ENCODE measurements at regions not wholly inside any gene's neighbourhood (a gene's known extent, or its start where the extent isn't known, plus 50 kb on each side); places are given as distances from the start of the nearest gene placed in this dataset.
"Not testable (repeated sequence)": the region's sequence is repeated elsewhere in the genome, so short reads cannot be mapped to it uniquely, and the experiment has no call there.

DNA sequence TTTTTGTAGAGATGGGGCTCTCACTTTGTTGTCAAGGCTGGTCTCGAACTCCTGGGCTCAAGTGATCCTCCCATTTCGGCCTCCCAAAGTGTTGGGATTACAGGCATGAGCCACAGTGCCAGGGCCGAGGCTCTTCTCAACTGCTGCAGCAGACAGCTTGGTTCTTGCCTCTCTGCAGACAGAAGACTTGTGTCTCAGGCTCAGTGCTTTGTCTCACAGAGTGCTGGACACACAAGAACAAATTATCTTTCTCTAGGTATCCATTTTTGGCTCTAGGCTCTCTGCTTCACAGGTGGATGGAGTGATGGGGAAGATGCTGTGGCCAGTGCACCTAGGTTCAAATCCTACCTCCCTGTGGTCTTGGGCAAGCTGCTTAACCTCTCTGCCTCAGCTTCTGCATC lies 80.8 kb upstream of the RNU2-1 start:
- WGBS, 2 experiments (ENCODE audit: insufficient coverage in 2 of 2), result 94 to 100% methylated on average over 2 to 3 of the region's 3 CpGs

DNA sequence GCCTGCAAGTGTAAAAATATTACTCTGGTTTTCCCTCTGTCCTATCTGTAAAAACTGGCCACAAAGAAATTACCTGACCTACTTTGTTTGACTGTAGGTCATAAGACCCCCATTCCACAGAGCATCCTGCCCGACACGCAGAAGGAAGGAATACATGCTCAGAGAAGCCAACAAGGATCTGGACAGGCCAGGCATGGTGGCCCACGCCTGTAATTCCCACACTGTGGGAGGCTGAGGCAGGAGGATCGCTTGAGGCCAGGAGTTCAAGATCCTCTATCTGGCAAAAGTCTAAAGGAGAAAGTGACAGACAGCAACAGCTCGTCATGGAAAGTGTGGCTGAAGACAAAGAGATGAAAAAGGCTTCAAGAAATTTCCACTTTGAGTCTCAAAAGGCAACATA lies 78.2 kb upstream of the RNU2-1 start:
- no peak overlapping the region for H3K27ac ChIP-seq (ENCODE audit: low read depth, low read length, severe bottlenecking)
- no peak overlapping the region for H3K4me3 ChIP-seq (ENCODE audit: extremely low read depth, insufficient read depth, low read length, poor library complexity, severe bottlenecking)
- WGBS, 2 experiments (ENCODE audit: insufficient coverage in 2 of 2), result 89 to 95% methylated on average over 3 of the region's 5 CpGs
- no peaks in the 10 kb centered on the region for H3K36me3 ChIP-seq (ENCODE audit: control insufficient read depth, insufficient read depth, low read length)
- no peaks in the 10 kb centered on the region for H3K4me1 ChIP-seq (ENCODE audit: control insufficient read depth, insufficient read depth, low read length, poor library complexity, severe bottlenecking)
- no peaks in the 10 kb centered on the region for H3K9me3 ChIP-seq (ENCODE audit: control insufficient read depth, low read length)

More for the DNA sequence above, 80.8 kb upstream of the RNU2-1 start:
- no peaks in the 10 kb centered on the region for H3K4me1 ChIP-seq (ENCODE audit: control insufficient read depth, insufficient read depth, low read length, poor library complexity, severe bottlenecking)
- peaks cover 4% of the 10 kb centered on the region for H3K9me3 ChIP-seq (ENCODE audit: control insufficient read depth, low read length)
- H3K4me3 ChIP-seq (ENCODE audit: extremely low read depth, insufficient read depth, low read length, poor library complexity, severe bottlenecking), result no peak overlapping the region
- H3K36me3 ChIP-seq (ENCODE audit: control insufficient read depth, insufficient read depth, low read length), result no peaks in the 10 kb centered on the region
- H3K27ac ChIP-seq (ENCODE audit: low read depth, low read length, severe bottlenecking), result no peak overlapping the region

DNA sequence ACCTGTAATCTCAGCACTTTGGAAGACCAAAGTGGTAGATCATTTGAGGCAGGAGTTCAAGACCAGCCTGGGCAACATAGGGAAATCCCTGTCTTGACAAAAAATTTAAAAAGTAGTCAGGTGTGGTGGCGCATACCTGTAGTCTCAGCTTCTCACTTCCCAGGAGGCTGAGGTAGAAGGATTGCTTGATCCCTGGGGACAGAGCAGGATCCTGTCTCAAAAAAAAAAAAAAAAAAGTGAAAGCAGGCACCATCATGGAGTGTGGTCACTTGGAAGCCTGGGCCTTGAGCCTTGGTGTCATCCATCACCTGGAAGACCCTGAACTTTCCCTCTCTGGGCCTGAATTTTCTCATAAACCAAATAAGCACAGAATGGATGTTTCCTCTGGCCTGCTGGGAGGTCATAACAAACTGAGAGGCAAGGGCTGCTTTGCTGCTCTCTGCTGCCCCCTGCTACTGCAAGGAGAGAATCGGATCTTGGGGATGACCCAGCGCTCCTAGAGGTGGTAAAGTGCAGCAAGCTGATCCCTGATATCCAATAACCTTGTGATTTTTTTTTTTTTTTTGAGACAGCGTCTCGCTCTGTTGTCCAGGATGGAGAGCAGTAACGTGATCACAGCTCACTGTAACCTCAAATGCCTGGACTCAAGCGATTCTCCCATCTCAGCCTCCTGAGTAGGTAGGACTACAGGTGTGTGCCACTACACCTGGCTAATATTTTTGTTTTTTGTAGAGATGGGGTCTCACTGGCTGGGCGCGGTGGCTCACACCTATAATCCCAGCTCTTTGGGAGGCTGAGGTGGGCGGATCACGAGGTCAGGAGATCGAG lies 75.9 kb upstream of the RNU2-1 start:
- no peaks in the 10 kb centered on the region for H3K4me1 ChIP-seq (ENCODE audit: control insufficient read depth, insufficient read depth, low read length, poor library complexity, severe bottlenecking)
- no peak overlapping the region for H3K4me3 ChIP-seq (ENCODE audit: extremely low read depth, insufficient read depth, low read length, poor library complexity, severe bottlenecking)
- no peaks in the 10 kb centered on the region for H3K9me3 ChIP-seq (ENCODE audit: control insufficient read depth, low read length)
- 11 to 22% methylated on average over 5 of the region's 12 CpGs for WGBS, 2 experiments (ENCODE audit: insufficient coverage in 2 of 2)
- H3K36me3 ChIP-seq (ENCODE audit: control insufficient read depth, insufficient read depth, low read length), result no peaks in the 10 kb centered on the region
- no peak overlapping the region for H3K27ac ChIP-seq (ENCODE audit: low read depth, low read length, severe bottlenecking)

DNA sequence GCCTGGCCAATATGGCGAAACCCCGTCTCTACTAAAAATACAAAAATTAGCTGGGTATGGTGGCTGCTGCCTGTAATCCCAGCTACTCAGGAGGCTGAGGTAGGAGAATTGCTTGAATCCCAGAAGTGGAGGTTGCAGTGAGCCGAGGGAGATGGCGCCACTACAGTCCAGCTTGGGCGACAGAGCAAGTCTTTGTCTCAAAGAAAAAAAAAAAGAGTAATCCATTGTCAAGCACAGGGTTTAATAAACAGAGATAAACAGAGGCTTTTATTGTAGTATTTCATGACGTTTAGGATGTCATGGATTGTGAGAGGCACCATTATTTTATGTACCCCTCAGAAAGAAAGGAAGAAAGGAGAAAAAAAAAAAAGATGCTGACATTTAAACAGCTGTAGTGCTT lies 75.2 kb upstream of the RNU2-1 start:
- 73 to 95% methylated on average over 3 to 4 of the region's 6 CpGs for WGBS, 2 experiments (ENCODE audit: insufficient coverage in 2 of 2)
- H3K36me3 ChIP-seq (ENCODE audit: control insufficient read depth, insufficient read depth, low read length), result no peaks in the 10 kb centered on the region

DNA sequence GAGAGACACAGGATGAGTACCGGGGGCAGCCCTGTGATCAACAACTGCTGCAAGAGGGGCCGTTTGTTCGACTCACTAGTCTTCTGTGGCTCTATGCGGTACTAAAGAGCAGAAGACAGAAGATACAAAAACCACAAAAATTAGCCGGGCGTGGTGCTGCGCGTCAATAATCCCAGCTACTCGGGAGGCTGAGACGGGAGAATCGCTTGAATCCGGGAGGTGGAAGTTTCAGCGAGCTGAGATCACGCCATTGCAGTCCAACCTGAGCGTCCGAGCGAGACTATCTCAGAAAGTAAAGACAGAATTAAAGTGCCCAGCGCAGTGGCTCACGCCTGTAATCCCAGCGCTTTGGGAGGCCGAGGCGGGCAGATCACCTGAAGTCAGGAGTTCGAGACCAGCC lies 71.0 kb upstream of the RNU2-1 start:
- H3K36me3 ChIP-seq (ENCODE audit: control insufficient read depth, insufficient read depth, low read length); H3K4me3 ChIP-seq (ENCODE audit: extremely low read depth, insufficient read depth, low read length, poor library complexity, severe bottlenecking); H3K9me3 ChIP-seq (ENCODE audit: control insufficient read depth, low read length); H3K4me1 ChIP-seq (ENCODE audit: control insufficient read depth, insufficient read depth, low read length, poor library complexity, severe bottlenecking); H3K27ac ChIP-seq (ENCODE audit: low read depth, low read length, severe bottlenecking): not testable (repeated sequence)
- 98% methylated on average over 8 of the region's 23 CpGs; no CpG with 5 or more reads in 1 of the 2 experiments for WGBS, 2 experiments (ENCODE audit: insufficient coverage in 2 of 2)

More for the DNA sequence above, 75.2 kb upstream of the RNU2-1 start:
- no peak overlapping the region for H3K27ac ChIP-seq (ENCODE audit: low read depth, low read length, severe bottlenecking)
- no peaks in the 10 kb centered on the region for H3K4me1 ChIP-seq (ENCODE audit: control insufficient read depth, insufficient read depth, low read length, poor library complexity, severe bottlenecking)
- no peaks in the 10 kb centered on the region for H3K9me3 ChIP-seq (ENCODE audit: control insufficient read depth, low read length)
- H3K4me3 ChIP-seq (ENCODE audit: extremely low read depth, insufficient read depth, low read length, poor library complexity, severe bottlenecking), result no peak overlapping the region

DNA sequence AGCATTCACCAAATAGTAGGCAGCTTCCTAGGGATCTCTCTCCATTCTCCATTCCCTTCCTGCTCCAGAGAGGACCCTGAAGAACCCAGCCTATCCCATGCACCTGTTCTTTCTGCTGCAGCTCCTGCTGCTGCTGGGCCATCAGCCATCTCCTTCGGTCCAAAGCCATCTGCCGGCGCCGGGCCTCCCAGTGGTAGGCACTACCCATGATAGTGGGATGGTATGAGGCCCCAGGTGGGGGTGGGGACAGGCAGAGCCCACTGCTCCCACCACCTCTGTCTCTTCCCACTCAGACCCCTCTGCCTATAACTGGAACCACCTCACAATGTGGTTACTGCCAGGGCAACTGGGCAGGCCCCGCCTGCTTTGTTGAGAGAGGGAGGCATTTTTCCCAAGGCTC lies 69.3 kb upstream of the RNU2-1 start:
- no CpG with 5 or more reads among the region's 5 CpGs for WGBS, 2 experiments (ENCODE audit: insufficient coverage in 2 of 2)
- not testable (repeated sequence) for H3K4me3 ChIP-seq (ENCODE audit: extremely low read depth, insufficient read depth, low read length, poor library complexity, severe bottlenecking); H3K27ac ChIP-seq (ENCODE audit: low read depth, low read length, severe bottlenecking); H3K4me1 ChIP-seq (ENCODE audit: control insufficient read depth, insufficient read depth, low read length, poor library complexity, severe bottlenecking); H3K36me3 ChIP-seq (ENCODE audit: control insufficient read depth, insufficient read depth, low read length); H3K9me3 ChIP-seq (ENCODE audit: control insufficient read depth, low read length)

DNA sequence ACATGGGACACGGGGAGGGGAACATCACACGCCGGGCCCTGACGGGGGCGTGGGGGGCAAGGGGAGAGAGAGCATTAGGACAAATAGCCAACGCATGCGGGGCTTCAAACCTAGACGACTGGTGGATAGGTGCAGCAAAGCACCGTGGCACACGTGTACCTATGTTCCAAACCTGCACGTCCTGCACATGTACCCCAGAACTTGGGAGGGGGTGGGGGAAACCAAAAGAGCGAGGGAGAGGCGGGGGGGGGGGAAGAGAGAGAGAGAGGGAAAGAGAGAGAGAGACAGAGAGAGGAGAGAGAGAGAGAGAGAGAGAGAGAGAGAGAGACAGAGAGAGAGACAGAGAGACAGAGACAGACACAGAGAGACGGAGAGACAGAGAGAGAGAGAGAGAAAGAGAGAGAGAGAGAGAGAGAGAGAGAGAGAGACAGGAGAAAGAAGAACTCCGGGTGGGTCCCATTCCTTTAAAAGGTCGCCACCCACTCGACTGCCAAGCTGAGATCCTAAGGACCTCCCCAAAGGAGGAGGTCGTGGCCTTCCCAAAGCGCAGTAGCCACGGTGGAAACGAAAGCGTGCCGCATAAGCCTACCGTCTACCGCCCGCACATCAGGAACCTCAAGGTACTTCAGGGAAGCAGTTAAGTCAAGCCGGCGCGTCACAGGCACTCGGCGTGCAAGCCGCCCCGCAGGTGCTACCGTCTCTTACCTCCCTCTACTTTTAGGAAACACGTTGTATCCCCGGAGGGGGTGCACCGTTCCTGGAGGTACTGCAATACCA lies 65.7 kb upstream of the RNU2-1 start:
- H3K9me3 ChIP-seq (ENCODE audit: control insufficient read depth, low read length); H3K27ac ChIP-seq (ENCODE audit: low read depth, low read length, severe bottlenecking); H3K4me3 ChIP-seq (ENCODE audit: extremely low read depth, insufficient read depth, low read length, poor library complexity, severe bottlenecking); H3K4me1 ChIP-seq (ENCODE audit: control insufficient read depth, insufficient read depth, low read length, poor library complexity, severe bottlenecking); H3K36me3 ChIP-seq (ENCODE audit: control insufficient read depth, insufficient read depth, low read length): not testable (repeated sequence)
- WGBS, 2 experiments (ENCODE audit: insufficient coverage in 2 of 2), result no CpG with 5 or more reads among the region's 37 CpGs

- H3K4me3 ChIP-seq (ENCODE audit: extremely low read depth, insufficient read depth, low read length, poor library complexity, severe bottlenecking), result not testable (repeated sequence)
These were observed 55.9 kb upstream of the RNU2-1 start for GRCh38 chr17:43289670-43290069.

GRCh38 chr17:43283606-43284005 lies 49.8 kb upstream of the RNU2-1 start:
- H3K4me1 ChIP-seq (ENCODE audit: control insufficient read depth, insufficient read depth, low read length, poor library complexity, severe bottlenecking); H3K27ac ChIP-seq (ENCODE audit: low read depth, low read length, severe bottlenecking); H3K9me3 ChIP-seq (ENCODE audit: control insufficient read depth, low read length); H3K36me3 ChIP-seq (ENCODE audit: control insufficient read depth, insufficient read depth, low read length); H3K4me3 ChIP-seq (ENCODE audit: extremely low read depth, insufficient read depth, low read length, poor library complexity, severe bottlenecking): not testable (repeated sequence)
- WGBS, 2 experiments (ENCODE audit: insufficient coverage in 2 of 2), result no CpG with 5 or more reads among the region's 15 CpGs

More at GRCh38 chr17:43289670-43290069, 55.9 kb upstream of the RNU2-1 start:
- WGBS, 2 experiments (ENCODE audit: insufficient coverage in 2 of 2), result no CpG with 5 or more reads among the region's 11 CpGs
- not testable (repeated sequence) for H3K27ac ChIP-seq (ENCODE audit: low read depth, low read length, severe bottlenecking); H3K4me1 ChIP-seq (ENCODE audit: control insufficient read depth, insufficient read depth, low read length, poor library complexity, severe bottlenecking); H3K36me3 ChIP-seq (ENCODE audit: control insufficient read depth, insufficient read depth, low read length); H3K9me3 ChIP-seq (ENCODE audit: control insufficient read depth, low read length)

Measured in mesodermal cell (in vitro differentiated cells).